Inflammatory macrophage treated with lipopolysaccharide for 1 hour (primary cell): ENCODE measurements at regions not wholly inside any gene's neighbourhood (a gene's known extent, or its start where the extent isn't known, plus 50 kb on each side); places are given as distances from the start of the nearest gene placed in this dataset.
"Not testable (repeated sequence)": the region's sequence is repeated elsewhere in the genome, so short reads cannot be mapped to it uniquely, and the experiment has no call there.

Source experiments
- DNase-seq, 2 donors: peaks; one replicate each; pipeline ENCODE4 v3.0.0-alpha.2; 2020 to 2022

- DNase-seq: no peak
Observed at GRCh38 chr5:163569284-163569683, 63.9 kb downstream of the MAT2B start.

- DNase-seq: no peak
Observed at GRCh38 chr5:163571744-163572143, 66.3 kb downstream of the MAT2B start.

- DNase-seq: no peak
Observed at GRCh38 chr5:163574472-163575440, 69.3 kb downstream of the MAT2B start.

DNA sequence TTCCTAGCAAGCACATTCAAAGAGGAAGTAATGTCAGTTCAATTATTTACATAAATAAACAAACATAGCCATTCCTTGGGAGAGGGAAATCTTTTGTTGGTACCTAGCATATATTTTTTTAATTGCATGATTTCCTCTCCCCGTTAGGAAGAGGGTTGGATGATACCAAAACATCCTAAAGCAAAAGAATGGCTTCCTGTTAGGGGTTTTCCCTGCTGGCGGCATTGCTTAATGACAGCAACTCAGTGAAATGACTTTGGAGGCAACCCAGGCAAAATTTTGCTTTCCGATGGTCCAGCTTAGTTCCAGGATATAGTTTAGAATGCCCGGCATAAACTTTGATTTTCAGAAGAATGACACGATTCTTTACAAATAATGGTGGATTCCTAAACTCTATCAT lies 73.2 kb downstream of the MAT2B start:
- no peak for DNase-seq

GRCh38 chr5:163579729-163580128 lies 74.3 kb downstream of the MAT2B start:
- no peak for DNase-seq

DNA sequence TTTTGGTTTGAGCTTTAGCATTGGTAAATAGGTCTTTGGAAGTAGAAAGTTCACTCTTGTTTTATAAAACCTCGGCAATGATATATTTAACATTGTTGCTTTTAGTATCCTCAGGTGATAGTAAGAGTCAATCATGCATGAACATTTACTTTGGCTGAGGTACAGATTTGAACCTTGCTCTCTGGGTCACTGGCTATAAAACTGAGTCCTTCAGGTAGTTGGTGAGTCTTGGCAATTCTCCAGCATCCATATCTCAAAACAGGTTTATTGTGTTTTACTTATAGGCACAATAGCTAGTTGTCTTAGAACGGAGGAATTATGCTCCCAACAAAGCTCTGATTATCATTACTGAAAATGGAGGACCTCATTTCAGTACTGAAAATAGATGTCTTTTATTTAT lies 75.1 kb downstream of the MAT2B start:
- DNase-seq: no peak

- DNase-seq: not testable (repeated sequence)
Observed at GRCh38 chr5:163583491-163584153, 78.2 kb downstream of the MAT2B start.

DNA sequence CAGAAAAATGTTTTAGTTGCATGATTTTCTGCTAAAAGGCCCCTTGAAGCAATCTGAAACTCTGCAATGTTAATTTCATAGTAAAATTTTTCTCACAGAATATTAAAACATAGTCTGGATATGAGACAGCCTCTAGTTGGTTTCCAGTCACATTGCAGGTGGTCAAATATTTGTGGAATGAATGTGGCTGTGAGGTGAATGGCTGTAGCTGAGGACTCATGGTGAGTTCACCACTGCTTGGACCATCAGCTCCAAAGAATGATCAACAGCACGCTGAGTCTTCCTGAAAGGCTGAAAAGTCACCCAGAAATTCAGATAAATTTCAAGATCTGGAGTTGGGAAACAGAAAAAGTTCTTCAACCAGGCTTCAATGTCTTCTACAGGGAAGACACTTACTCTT lies 79.8 kb downstream of the MAT2B start:
- no peak for DNase-seq

GRCh38 chr5:163586531-163586956 lies 81.1 kb downstream of the MAT2B start:
- DNase-seq: no peak

- no peak for DNase-seq
Observed at GRCh38 chr5:163594951-163595350, 89.5 kb downstream of the MAT2B start.

- DNase-seq: no peak
Observed at GRCh38 chr5:163595932-163596607, 90.7 kb downstream of the MAT2B start.

- no peak for DNase-seq
Observed at GRCh38 chr5:163596608-163597315, 91.3 kb downstream of the MAT2B start.

DNA sequence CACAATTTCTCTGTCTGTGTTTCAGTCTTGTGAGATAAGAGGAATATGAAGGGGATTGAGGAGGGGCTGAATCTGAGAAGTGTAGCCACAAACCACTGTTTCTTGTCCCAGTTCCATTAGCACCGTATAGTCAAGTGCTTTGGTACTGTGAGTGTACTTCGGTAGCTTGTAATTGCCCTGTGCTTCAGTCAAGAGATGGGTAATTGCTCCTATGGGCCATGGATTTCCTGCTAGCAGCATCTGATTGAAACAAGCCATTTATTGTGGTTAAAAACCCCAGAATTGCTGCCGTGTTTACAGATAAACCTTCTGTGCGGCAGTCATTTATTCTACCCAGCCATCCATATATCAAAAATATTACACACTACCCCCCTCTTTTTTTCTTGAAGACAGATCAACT lies 98.6 kb downstream of the MAT2B start:
- DNase-seq: no peak

- DNase-seq: no peak
Observed at GRCh38 chr5:163607256-163607655, 101.8 kb downstream of the MAT2B start.

DNA sequence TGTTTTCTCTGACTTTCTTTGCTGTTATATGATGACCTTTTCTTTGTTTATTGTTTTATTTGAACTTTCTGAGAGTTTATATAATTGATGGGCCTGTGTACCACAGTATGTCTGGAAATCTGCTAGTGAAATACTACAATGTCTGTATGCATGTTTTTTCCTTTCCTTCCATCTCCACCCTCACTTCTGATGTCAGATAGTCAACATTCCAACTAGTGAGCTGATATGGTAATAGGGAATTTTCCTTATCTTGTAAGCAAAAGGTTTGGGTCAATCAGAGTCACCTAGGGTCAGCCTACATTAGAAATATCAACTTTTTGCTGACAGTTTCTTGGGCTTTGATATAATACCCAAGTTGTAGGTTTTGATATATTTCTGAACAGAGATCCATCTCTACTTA lies 103.2 kb downstream of the MAT2B start:
- no peak for DNase-seq

DNA sequence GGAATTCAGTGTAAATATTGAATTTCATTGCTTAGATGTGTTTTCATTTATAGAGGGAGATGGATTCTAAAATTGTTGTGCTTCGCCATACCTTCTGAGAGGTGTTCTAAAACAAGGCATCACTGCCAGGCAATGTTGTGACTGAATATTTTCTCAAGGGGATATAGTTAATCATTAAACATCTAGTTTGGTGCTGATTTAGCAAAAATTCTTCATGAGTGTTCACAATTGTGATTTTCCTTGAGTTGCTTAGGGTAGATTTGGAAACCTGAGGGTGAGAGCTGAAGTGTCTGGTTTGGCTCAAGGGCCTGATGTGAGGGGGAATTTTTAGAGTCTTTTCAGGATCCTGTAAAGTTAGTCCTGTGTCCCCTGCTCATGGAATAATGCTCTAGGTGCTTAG lies 104.5 kb downstream of the MAT2B start:
- DNase-seq: no peak

DNA sequence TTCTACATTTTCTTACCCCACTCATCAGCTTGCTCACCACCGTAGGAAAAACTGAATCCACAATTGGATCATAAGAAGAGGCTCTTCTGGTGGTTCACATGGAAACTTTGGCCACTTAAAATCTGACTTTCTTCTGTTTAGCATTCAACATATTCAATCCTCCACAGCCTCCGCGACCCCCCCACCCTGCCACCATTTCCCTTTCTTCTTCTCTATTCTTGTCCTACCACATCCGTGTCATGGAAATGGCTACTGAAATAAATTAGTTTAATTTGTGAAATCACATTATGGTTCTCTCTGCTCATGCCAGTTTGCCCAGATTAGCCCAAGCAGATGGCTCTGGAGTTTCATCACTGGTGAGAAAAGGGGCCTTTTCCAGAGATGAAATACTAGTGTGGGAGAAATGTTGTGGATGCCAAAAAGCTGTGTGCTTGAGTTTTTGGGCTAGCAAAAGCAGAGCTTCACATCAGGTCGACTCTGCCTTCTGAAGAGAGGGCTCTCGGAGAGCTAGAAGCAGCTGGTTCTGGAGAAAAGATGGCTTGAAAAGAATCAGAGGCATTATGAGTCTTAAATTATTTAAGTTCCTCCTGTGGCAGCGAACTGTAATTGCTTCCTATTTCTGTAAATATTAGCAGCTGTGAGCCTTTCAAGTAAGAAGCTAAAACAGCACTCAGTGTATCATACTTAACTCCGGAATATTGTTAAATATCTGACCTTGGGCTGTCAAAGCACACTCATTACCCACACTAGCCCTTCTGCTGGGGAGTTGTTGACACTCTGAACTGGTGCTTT lies 107.1 kb downstream of the MAT2B start:
- DNase-seq: no peak

GRCh38 chr5:163613150-163613442 lies 107.7 kb downstream of the MAT2B start:
- DNase-seq: no peak

GRCh38 chr5:163614787-163615186 lies 109.4 kb downstream of the MAT2B start:
- no peak for DNase-seq

- no peak for DNase-seq
Observed at GRCh38 chr5:163619273-163619934, 114.0 kb downstream of the MAT2B start.

DNA sequence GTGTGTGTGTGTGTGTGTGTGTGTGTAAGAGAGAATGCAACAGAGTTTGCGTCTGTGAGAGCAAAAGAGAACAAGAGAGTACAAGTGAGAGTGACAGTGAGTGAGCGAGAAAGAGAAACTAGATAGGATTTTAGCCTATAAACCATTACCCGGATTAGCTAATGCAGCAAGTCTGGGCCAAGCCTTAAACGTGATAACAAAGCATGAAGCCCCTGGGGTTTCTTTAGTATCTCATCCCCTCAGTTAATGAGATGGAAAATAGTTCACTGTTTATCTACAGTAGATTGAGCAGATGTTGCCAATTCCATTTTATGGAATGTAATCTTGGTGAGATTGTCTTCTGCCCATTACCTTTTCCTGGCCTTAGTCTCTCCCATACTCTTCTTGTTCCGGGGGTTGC lies 114.5 kb downstream of the MAT2B start:
- DNase-seq: no peak

DNA sequence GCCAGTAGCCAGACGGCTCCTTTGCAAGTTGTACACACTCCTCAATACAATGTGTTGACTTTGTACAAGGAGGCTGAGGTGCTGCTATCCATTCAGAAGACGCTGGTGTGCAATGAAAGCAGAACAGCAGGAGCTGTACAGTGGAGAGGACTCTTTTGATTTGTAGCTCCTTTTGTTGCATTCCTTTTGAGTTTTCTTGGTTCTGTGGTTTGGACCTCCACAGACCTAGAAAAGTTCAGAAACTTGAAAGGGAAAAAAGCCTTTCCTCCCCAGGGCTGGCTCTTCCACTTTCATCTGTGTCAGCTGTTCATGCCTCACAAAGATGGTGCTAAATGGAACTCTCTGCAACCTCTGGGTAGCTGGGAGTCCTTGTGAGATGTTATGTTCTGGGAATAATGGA lies 117.4 kb downstream of the MAT2B start:
- DNase-seq: no peak
